CD4-positive, CD25-positive, alpha-beta regulatory T cell (primary cell): ENCODE measurements at regions not wholly inside any gene's neighbourhood (a gene's known extent, or its start where the extent isn't known, plus 50 kb on each side); places are given as distances from the start of the nearest gene placed in this dataset.

ENCODE experiments used
- ATAC-seq, 2 donors: fragments of 150-1000 bp; cut with Tn5 transposase; one replicate each; pipeline ENCODE4 v1.10.0; 2021; ENCODE audit warnings: low read depth in 2 of 2, moderate number of reproducible peaks in 2 of 2, moderate library complexity in 1 of 2
- DNase-seq, 3 donors: peaks; one replicate each; pipeline versions ENCODE4 v3.0.0 to v3.0.0-alpha.2; 2012 to 2022; ENCODE audit warnings: mixed read lengths in 1 of 3
- H3K27ac ChIP-seq: one replicate; pipeline ENCODE4 v1.7.0; 2013; ENCODE audit warnings: mild to moderate bottlenecking, low read length; ENCODE audit not compliant: insufficient read depth, poor library complexity, severe bottlenecking
- H3K27me3 ChIP-seq: one replicate; pipeline ENCODE4 v1.7.0; 2013; ENCODE audit warnings: low read length; ENCODE audit not compliant: control insufficient read depth, insufficient read depth
- H3K36me3 ChIP-seq: one replicate; pipeline ENCODE4 v1.7.0; 2013; ENCODE audit warnings: mild to moderate bottlenecking, low read length, moderate library complexity; ENCODE audit not compliant: control insufficient read depth, insufficient read depth
- H3K4me1 ChIP-seq: 2 replicates; pipeline ENCODE4 v1.7.0; 2013; ENCODE audit warnings: mild to moderate bottlenecking, low read length; ENCODE audit not compliant: insufficient read depth, control insufficient read depth, poor library complexity, severe bottlenecking
- H3K4me3 ChIP-seq: one replicate; pipeline ENCODE4 v1.7.0; 2013; ENCODE audit warnings: low read depth, mild to moderate bottlenecking, low read length, moderate library complexity
- H3K9me3 ChIP-seq, 2 experiments: 1 replicate in 1 of 2; 2 replicates in 1 of 2; pipeline ENCODE4 v1.7.0; 2013; ENCODE audit warnings: low read length in 2 of 2, mild to moderate bottlenecking in 1 of 2, moderate library complexity in 1 of 2; ENCODE audit not compliant: control insufficient read depth in 2 of 2
- H3K27ac Mint-ChIP-seq, 3 donors: one replicate each; pipeline ENCODE4 v1.8.0; 2020 to 2022; ENCODE audit warnings: mild to moderate bottlenecking in 3 of 3, mixed read lengths in 3 of 3, moderate library complexity in 2 of 3
- H3K27me3 Mint-ChIP-seq: one replicate; pipeline ENCODE4 v1.8.0; 2022; ENCODE audit warnings: mild to moderate bottlenecking, mixed read lengths
- H3K36me3 Mint-ChIP-seq: one replicate; pipeline ENCODE4 v1.8.0; 2020; ENCODE audit warnings: mixed read lengths
- H3K4me1 Mint-ChIP-seq, 4 donors: one replicate each; pipeline ENCODE4 v1.8.0; 2020 to 2022; ENCODE audit warnings: mixed read lengths in 4 of 4, mild to moderate bottlenecking in 1 of 4
- H3K4me3 Mint-ChIP-seq, 4 donors: one replicate each; pipeline ENCODE4 v1.8.0; 2020 to 2022; ENCODE audit warnings: mild to moderate bottlenecking in 4 of 4, mixed read lengths in 4 of 4, moderate library complexity in 3 of 4
- H3K9me3 Mint-ChIP-seq, 7 donors: one replicate each; pipeline ENCODE4 v1.8.0; 2020 to 2022; ENCODE audit warnings: mixed read lengths in 7 of 7, mild to moderate bottlenecking in 3 of 7, moderate library complexity in 2 of 7

GRCh38 chr3:101043687-101044078 is 50.5 kb upstream of the ABI3BP start:
- no peak for ATAC-seq
- Histone ChIP-seq H3K9me3 (no peaks in the 10 kb centered on the region), H3K27ac (no peak overlapping the region), H3K36me3 (no peaks in the 10 kb centered on the region), H3K27me3 (no peaks in the 10 kb centered on the region), H3K4me3 (no peak overlapping the region), H3K4me1 (no peaks in the 10 kb centered on the region)
- Mint-ChIP-seq H3K4me1 (no peaks in the 10 kb centered on the region), H3K27ac (no peak overlapping the region), H3K4me3 (no peak overlapping the region), H3K27me3 (no peaks in the 10 kb centered on the region), H3K36me3 (no peaks in the 10 kb centered on the region), H3K9me3 (peaks cover 0 to 9% (median 2%) of the 10 kb centered on the region in 7 donors)
- DNase-seq: no peak

DNA sequence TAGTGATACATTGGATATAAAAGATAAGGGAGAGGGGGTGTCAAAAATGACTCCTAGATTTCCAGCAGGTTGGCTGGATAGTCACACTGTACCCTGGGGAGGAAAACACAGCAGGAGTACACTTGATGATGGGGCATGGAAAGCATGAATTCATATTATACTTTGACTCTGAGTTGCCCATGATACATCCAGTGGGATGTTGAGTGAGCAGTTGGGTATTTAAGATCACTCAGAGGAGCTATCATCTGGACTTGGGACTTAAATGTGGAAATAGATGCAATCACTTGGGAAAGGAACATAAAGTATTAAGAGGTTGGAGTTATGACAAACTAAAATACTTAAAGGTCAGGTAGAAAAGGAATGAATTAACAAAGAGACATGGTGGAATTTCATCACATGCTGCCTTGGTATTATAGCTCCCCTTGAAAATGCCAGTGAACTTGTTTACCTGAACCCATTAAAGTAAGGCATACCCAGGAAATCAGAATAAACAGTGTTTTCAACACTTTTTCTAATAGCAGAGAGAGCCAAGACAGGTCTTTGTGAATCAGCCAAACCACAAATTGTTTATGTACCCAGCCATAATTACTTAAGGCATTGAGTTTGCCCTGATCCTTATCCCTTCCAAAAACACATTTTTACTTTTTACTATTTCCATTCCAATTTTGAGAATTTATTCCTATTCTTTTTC is 49.9 kb upstream of the ABI3BP start:
- Histone ChIP-seq H3K27ac (no peak overlapping the region), H3K9me3 (no peaks in the 10 kb centered on the region), H3K4me1 (no peaks in the 10 kb centered on the region), H3K36me3 (no peaks in the 10 kb centered on the region), H3K27me3 (no peaks in the 10 kb centered on the region), H3K4me3 (no peak overlapping the region)
- H3K4me3 Mint-ChIP-seq: no peak overlapping the region
- H3K27ac Mint-ChIP-seq: no peak overlapping the region
- no peaks in the 10 kb centered on the region for H3K36me3 Mint-ChIP-seq
- no peaks in the 10 kb centered on the region for H3K27me3 Mint-ChIP-seq
- peaks cover 0 to 7% (median 0%) of the 10 kb centered on the region in 7 donors for H3K9me3 Mint-ChIP-seq
- no peaks in the 10 kb centered on the region for H3K4me1 Mint-ChIP-seq
- ATAC-seq (no peak), DNase-seq (no peak)
